ENCODE measurements at regions not wholly inside any gene's neighbourhood (a gene's known extent, or its start where the extent isn't known, plus 50 kb on each side); places are given as distances from the start of the nearest gene placed in this dataset.

DNA sequence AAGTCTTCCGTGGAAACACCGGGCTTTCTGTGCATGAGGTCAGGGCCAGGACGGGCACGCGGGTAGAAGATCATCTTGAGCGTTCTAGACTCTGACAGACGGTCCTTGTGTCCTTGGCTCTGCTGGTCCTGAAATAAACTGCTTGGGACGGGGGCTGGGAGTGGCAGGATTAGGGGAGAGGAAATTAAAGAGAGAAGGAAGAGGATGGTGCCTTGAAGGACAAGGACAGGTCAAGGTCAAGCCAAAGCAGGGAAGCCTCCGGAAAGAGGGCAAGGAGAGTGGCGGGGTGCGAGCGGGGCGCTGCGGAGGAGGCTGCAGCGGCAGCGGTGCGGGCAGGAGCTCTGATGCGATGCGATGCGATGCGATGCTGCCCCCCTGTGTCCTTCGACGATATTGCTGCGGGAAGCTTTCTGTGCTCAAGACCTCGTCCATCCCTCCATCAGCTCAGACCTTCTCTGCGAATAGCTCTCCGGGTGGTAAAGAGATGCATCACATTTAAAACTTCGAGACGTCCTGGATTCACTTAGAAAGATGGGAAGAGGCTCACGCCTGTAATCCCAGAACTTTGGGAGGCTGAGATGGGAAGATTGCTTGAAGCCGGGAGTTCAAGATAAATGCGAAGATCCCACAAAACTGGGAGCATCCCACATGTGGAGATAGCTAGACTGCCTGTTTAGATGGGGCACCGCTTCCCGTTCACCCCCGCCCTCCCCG lies 110.1 kb upstream of the TMEM132D start:
- H3K4me3 ChIP-seq = no peak overlapping the region
- no peak for TF ChIP-seq EP300 (IDR thresholded peaks at IDR 0.05)
- TF ChIP-seq, protein P1, sequence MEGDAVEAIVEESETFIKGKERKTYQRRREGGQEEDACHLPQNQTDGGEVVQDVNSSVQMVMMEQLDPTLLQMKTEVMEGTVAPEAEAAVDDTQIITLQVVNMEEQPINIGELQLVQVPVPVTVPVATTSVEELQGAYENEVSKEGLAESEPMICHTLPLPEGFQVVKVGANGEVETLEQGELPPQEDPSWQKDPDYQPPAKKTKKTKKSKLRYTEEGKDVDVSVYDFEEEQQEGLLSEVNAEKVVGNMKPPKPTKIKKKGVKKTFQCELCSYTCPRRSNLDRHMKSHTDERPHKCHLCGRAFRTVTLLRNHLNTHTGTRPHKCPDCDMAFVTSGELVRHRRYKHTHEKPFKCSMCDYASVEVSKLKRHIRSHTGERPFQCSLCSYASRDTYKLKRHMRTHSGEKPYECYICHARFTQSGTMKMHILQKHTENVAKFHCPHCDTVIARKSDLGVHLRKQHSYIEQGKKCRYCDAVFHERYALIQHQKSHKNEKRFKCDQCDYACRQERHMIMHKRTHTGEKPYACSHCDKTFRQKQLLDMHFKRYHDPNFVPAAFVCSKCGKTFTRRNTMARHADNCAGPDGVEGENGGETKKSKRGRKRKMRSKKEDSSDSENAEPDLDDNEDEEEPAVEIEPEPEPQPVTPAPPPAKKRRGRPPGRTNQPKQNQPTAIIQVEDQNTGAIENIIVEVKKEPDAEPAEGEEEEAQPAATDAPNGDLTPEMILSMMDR (IDR thresholded peaks at IDR 0.05) = peak in 4 of 7 experiments; percentile 15 to 62 (median 42)
- H3K36me3 ChIP-seq = no peaks in the 10 kb centered on the region
- no peaks in the 10 kb centered on the region for H3K9me3 ChIP-seq
- WGBS, 5 donors = 12 to 17% (median 13%) methylated on average over 36 of the region's 36 CpGs
- H3K27ac ChIP-seq = no peak overlapping the region
- intact Hi-C loops (cut with DNase I; ENCODE audit: low total_unique reads) = no loop called here
- peak; percentile 40 to 83 for DNase-seq
- peaks cover 0 to 4% (median 0%) of the 10 kb centered on the region in 4 donors for H3K4me1 ChIP-seq
- peaks cover 0 to 71% (median 14%) of the 10 kb centered on the region in 3 donors for H3K27me3 ChIP-seq

DNA sequence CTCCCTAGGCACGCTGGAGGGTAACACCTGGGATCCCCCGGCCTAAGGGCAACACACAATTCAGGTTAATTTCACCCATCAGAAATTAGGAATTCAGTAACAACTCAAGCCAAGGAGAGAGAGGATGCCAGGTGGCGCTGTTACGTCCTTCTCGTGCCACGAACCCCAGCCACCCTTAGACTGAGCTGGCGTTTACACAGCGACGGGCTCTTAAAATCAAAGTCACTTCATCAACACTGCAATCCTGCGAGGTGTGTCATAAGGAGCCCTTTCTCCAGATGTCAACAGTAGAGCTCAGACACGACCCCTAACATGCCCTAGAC lies 110.6 kb upstream of the TMEM132D start:
- peaks cover 0 to 4% (median 0%) of the 10 kb centered on the region in 4 donors for H3K4me1 ChIP-seq
- no peak overlapping the region for H3K4me3 ChIP-seq
- peak in 1 of 2 donors; percentile 10 for DNase-seq
- H3K27ac ChIP-seq = no peak overlapping the region
- TF ChIP-seq, protein P1 (IDR thresholded peaks at IDR 0.05) = no peak
- TF ChIP-seq POLR2A (IDR thresholded peaks at IDR 0.05) (no peak), EP300 (IDR thresholded peaks at IDR 0.05) (no peak), POLR2AphosphoS5 (IDR thresholded peaks at IDR 0.05) (no peak)
- H3K36me3 ChIP-seq = no peaks in the 10 kb centered on the region
- intact Hi-C loops (cut with DNase I; ENCODE audit: low total_unique reads) = no loop called here
- WGBS, 5 donors = 4 to 33% (median 8%) methylated on average over 2 to 11 of the region's 11 CpGs
- H3K9me3 ChIP-seq = no peaks in the 10 kb centered on the region
- peaks cover 0 to 66% (median 14%) of the 10 kb centered on the region in 3 donors for H3K27me3 ChIP-seq

DNA sequence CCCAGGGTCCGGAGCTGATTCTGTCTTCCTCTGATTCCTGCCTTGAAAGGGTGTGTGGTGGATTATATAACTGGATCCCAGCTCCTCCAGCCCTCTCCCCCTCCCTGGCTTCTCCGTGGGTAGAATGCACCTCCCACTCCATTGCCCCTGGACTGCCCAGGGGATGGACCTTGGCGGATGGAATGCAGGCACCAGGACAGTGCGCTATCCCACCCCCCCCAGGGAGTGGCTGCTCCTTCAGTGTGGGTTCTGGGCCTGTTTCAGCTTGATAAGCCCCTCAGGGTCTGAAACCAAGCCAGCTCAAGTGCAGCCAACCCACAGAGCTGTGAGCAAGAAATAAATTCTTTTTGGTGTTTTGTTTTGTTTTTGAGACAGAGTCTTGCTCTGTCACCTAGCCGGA lies 112.4 kb upstream of the TMEM132D start:
- 70 to 80% (median 79%) methylated on average over 5 of the region's 5 CpGs for WGBS, 5 donors
- no peak overlapping the region for H3K27ac ChIP-seq
- H3K4me3 ChIP-seq = no peak overlapping the region
- TF ChIP-seq POLR2AphosphoS5 (IDR thresholded peaks at IDR 0.05) (no peak), POLR2A (IDR thresholded peaks at IDR 0.05) (no peak), EP300 (IDR thresholded peaks at IDR 0.05) (no peak)
- TF ChIP-seq, protein P1 (IDR thresholded peaks at IDR 0.05) = no peak
- peaks cover 0 to 55% (median 14%) of the 10 kb centered on the region in 3 donors for H3K27me3 ChIP-seq
- DNase-seq = no peak
- peaks cover 0 to 4% (median 0%) of the 10 kb centered on the region in 4 donors for H3K4me1 ChIP-seq
- intact Hi-C loops (cut with DNase I; ENCODE audit: low total_unique reads) = no loop called here
- H3K36me3 ChIP-seq = no peaks in the 10 kb centered on the region
- H3K9me3 ChIP-seq = no peaks in the 10 kb centered on the region

DNA sequence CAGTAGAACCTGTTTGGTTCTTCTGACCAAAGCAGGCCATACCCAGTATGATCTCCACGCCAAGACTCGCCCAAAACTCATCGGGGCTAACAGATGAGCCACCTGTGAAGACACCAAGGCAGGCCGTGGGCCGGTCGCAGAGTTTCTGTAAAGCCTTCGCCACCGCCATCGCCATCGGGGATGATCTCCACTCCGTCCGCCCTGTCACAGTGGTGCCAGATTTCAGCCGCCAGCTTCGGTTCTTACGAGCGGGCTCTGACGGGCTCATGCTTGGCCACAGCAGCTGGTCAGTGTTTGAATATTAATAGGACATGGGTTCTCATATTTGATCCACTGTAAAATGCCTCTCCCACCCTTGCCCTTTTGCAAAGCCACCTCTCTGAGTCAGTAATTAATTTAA lies 113.2 kb upstream of the TMEM132D start:
- DNase-seq = no peak
- Histone ChIP-seq H3K4me1 (peaks cover 0 to 4% (median 0%) of the 10 kb centered on the region in 4 donors), H3K9me3 (no peaks in the 10 kb centered on the region), H3K27me3 (peaks cover 0 to 47% (median 14%) of the 10 kb centered on the region in 3 donors), H3K4me3 (no peak overlapping the region), H3K27ac (no peak overlapping the region), H3K36me3 (no peaks in the 10 kb centered on the region)
- TF ChIP-seq, protein P1 (IDR thresholded peaks at IDR 0.05) = no peak
- TF ChIP-seq POLR2AphosphoS5 (IDR thresholded peaks at IDR 0.05) = no peak
- 80 to 92% (median 90%) methylated on average over 15 to 17 of the region's 17 CpGs for whole genome bisulfite sequencing, 5 donors
- intact Hi-C loops (cut with DNase I; ENCODE audit: low total_unique reads) = no loop called here

Measured in stomach (tissue), 8 donors.